ENCODE measurements at regions not wholly inside any gene's neighbourhood (a gene's known extent, or its start where the extent isn't known, plus 50 kb on each side); places are given as distances from the start of the nearest gene placed in this dataset.

DNA sequence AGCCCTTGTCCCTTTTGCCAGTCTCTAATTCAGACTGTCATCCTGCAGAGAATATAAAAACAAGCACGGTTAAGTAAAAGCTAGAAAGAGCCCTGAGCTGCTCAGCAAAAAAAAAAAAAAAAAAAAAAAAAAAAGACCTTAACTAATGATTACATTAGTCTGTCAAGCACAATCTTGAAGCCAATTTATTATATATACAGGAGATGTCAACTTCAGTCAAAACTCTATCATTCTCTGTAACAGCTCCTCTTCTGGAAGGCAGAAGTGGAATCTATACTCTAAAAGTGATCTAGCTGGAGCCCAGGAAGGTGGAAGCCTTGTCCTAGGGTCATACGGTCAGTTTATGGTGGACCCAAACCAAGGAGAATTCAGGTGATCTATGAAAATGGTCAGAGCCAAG, 55.2 kb upstream of the UBASH3B start:
- no peak overlapping the region for H3K4me2 ChIP-seq (ENCODE audit: low read length)

DNA sequence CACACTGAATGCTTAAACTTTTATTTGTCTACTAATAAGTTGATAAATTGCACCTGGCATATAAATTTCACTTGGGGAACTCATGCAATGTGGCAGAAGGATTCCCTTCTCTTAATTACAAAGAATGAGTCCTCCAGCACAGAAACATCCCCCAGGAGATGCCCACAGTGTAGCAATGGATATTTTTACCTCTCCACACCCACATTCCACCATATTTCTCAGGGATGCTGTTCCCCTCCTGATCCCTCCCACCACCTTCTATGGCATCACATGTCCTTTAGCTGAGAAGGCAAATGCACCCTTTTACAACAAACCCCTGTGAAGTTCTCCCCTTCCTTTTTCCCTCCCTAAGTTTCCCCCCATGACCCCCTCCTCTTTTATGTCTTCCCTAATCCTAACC, 56.1 kb upstream of the UBASH3B start:
- H3K36me3 ChIP-seq (ENCODE audit: low read depth, low read length): no peaks in the 10 kb centered on the region
- H3K9me3 ChIP-seq (ENCODE audit: low read length): no peaks in the 10 kb centered on the region
- H3K9me2 ChIP-seq (replicated peaks; ENCODE audit: low read length): no peaks in the 10 kb centered on the region
- H3K4me2 ChIP-seq (ENCODE audit: low read length): no peak overlapping the region
- intact Hi-C loops (cut with micrococcal nuclease): no loop called here
- no peaks in the 10 kb centered on the region for H3F3A ChIP-seq (ENCODE audit: low read length, unreplicated experiment)
- no peak overlapping the region for H3K27ac ChIP-seq (ENCODE audit: low read length)
- ATAC-seq (no peak), DNase-seq (no peak)
- no peak overlapping the region for H3K9ac ChIP-seq (ENCODE audit: low read length)
- no TSS peak for BruUV-seq (replicated peaks)
- H3K27me3 ChIP-seq (ENCODE audit: low read length): peaks cover 38% of the 10 kb centered on the region
- ChIA-PET CTCF (interaction anchor here (0.6 kb wide), 1 partner anchor 21 kb away, joined by 5 read pairs; no protein-coding TSS in a partner anchor), POLR2A (ENCODE audit: unreplicated experiment) (interaction anchor here (0.6 kb wide), 1 partner anchor 122 kb away, joined by 3 read pairs; no protein-coding TSS in a partner anchor)
- H3K79me2 ChIP-seq (ENCODE audit: low read length): no peaks in the 10 kb centered on the region
- no peaks in the 10 kb centered on the region for H3K4me1 ChIP-seq (ENCODE audit: insufficient read depth, low read length)
- H4K20me1 ChIP-seq (ENCODE audit: low read length): no peaks in the 10 kb centered on the region
- TF ChIP-seq EZH2phosphoT487 (IDR thresholded peaks at IDR 0.05; ENCODE audit: borderline replicate concordance, low read length): no peak
- no peak for TF ChIP-seq EZH2 (IDR thresholded peaks at IDR 0.05; ENCODE audit: low read length, unreplicated experiment)
- TF ChIP-seq, protein P1, sequence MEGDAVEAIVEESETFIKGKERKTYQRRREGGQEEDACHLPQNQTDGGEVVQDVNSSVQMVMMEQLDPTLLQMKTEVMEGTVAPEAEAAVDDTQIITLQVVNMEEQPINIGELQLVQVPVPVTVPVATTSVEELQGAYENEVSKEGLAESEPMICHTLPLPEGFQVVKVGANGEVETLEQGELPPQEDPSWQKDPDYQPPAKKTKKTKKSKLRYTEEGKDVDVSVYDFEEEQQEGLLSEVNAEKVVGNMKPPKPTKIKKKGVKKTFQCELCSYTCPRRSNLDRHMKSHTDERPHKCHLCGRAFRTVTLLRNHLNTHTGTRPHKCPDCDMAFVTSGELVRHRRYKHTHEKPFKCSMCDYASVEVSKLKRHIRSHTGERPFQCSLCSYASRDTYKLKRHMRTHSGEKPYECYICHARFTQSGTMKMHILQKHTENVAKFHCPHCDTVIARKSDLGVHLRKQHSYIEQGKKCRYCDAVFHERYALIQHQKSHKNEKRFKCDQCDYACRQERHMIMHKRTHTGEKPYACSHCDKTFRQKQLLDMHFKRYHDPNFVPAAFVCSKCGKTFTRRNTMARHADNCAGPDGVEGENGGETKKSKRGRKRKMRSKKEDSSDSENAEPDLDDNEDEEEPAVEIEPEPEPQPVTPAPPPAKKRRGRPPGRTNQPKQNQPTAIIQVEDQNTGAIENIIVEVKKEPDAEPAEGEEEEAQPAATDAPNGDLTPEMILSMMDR (conservative IDR thresholded peaks at IDR 0.05; ENCODE audit: low read depth, low read length): no peak
- no peak overlapping the region for H3K4me3 ChIP-seq (ENCODE audit: low read length)
- no peak overlapping the region for H2AFZ ChIP-seq (ENCODE audit: low read length)

More for the DNA sequence above, 55.2 kb upstream of the UBASH3B start:
- no peak overlapping the region for H3K27ac ChIP-seq (ENCODE audit: low read length)
- DNase-seq: no peak
- no peaks in the 10 kb centered on the region for H3K36me3 ChIP-seq (ENCODE audit: low read depth, low read length)
- CTCF ChIA-PET: interaction anchor here (0.6 kb wide), 1 partner anchor 13 kb away, joined by 5 read pairs; no protein-coding TSS in a partner anchor
- H2AFZ ChIP-seq (ENCODE audit: low read length): no peak overlapping the region
- POLR2A ChIA-PET (ENCODE audit: unreplicated experiment): no interaction called here
- no peak overlapping the region for H3K9ac ChIP-seq (ENCODE audit: low read length)
- no peak for ATAC-seq
- BruUV-seq (replicated peaks): no TSS peak
- no peaks in the 10 kb centered on the region for H3F3A ChIP-seq (ENCODE audit: low read length, unreplicated experiment)
- H3K9me3 ChIP-seq (ENCODE audit: low read length): no peaks in the 10 kb centered on the region
- H4K20me1 ChIP-seq (ENCODE audit: low read length): no peaks in the 10 kb centered on the region
- H3K4me3 ChIP-seq (ENCODE audit: low read length): no peak overlapping the region
- TF ChIP-seq, protein P1 (conservative IDR thresholded peaks at IDR 0.05; ENCODE audit: low read depth, low read length): no peak
- TF ChIP-seq EZH2phosphoT487 (IDR thresholded peaks at IDR 0.05; ENCODE audit: borderline replicate concordance, low read length) (no peak), EZH2 (IDR thresholded peaks at IDR 0.05; ENCODE audit: low read length, unreplicated experiment) (no peak)
- H3K79me2 ChIP-seq (ENCODE audit: low read length): no peaks in the 10 kb centered on the region
- no peaks in the 10 kb centered on the region for H3K4me1 ChIP-seq (ENCODE audit: insufficient read depth, low read length)
- intact Hi-C loops (cut with micrococcal nuclease): no loop called here
- H3K27me3 ChIP-seq (ENCODE audit: low read length): peaks cover 38% of the 10 kb centered on the region
- H3K9me2 ChIP-seq (replicated peaks; ENCODE audit: low read length): no peaks in the 10 kb centered on the region

DNA sequence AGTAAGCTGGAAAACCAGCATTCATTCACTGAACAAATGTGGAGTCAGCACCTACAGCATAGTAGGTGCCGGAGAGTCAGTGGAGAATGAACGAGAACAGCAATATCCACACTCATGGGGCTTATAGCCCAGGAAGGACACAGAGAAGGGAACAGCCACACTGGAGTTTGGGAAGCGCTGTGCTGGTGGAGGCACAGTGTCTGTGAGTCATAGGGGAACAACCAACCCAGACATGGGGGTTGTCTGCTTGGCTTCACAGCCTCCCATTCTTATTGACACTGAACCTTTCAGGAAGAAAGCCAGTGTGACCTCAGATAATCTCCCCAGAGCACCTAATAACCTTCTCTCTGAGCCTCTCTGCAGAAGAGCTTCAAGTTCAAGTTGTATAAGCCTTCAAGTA, 56.6 kb upstream of the UBASH3B start:
- no peak overlapping the region for H3K4me2 ChIP-seq (ENCODE audit: low read length)
- peaks cover 40% of the 10 kb centered on the region for H3K27me3 ChIP-seq (ENCODE audit: low read length)
- intact Hi-C loops (cut with micrococcal nuclease): no loop called here
- no peak overlapping the region for H3K9ac ChIP-seq (ENCODE audit: low read length)
- no peaks in the 10 kb centered on the region for H3F3A ChIP-seq (ENCODE audit: low read length, unreplicated experiment)
- TF ChIP-seq EZH2 (IDR thresholded peaks at IDR 0.05; ENCODE audit: low read length, unreplicated experiment) (no peak), EZH2phosphoT487 (IDR thresholded peaks at IDR 0.05; ENCODE audit: borderline replicate concordance, low read length) (no peak)
- TF ChIP-seq, protein P1 (conservative IDR thresholded peaks at IDR 0.05; ENCODE audit: low read depth, low read length): no peak
- H3K27ac ChIP-seq (ENCODE audit: low read length): no peak overlapping the region
- ATAC-seq (no peak), DNase-seq (no peak)
- ChIA-PET POLR2A (ENCODE audit: unreplicated experiment) (interaction anchor here (0.6 kb wide), 1 partner anchor 201 kb away, joined by 7 read pairs; no protein-coding TSS in a partner anchor), CTCF (no interaction called here)
- H3K4me3 ChIP-seq (ENCODE audit: low read length): no peak overlapping the region
- no peaks in the 10 kb centered on the region for H3K79me2 ChIP-seq (ENCODE audit: low read length)
- H3K9me2 ChIP-seq (replicated peaks; ENCODE audit: low read length): no peaks in the 10 kb centered on the region
- no peak overlapping the region for H2AFZ ChIP-seq (ENCODE audit: low read length)
- H3K9me3 ChIP-seq (ENCODE audit: low read length): no peaks in the 10 kb centered on the region
- no peaks in the 10 kb centered on the region for H3K36me3 ChIP-seq (ENCODE audit: low read depth, low read length)
- no peaks in the 10 kb centered on the region for H4K20me1 ChIP-seq (ENCODE audit: low read length)
- BruUV-seq (replicated peaks): no TSS peak
- no peaks in the 10 kb centered on the region for H3K4me1 ChIP-seq (ENCODE audit: insufficient read depth, low read length)

All from PC-3 (cell line).